SK-N-MC (cell line): ENCODE measurements at regions not wholly inside any gene's neighbourhood (a gene's known extent, or its start where the extent isn't known, plus 50 kb on each side); places are given as distances from the start of the nearest gene placed in this dataset.

Source experiments
- EZH2 ChIP-seq: fragments of 200-600 bp; sonication (generic); IDR thresholded peaks from one replicate; pipeline ENCODE4 v1.6.1; 2017; ENCODE audit warnings: antibody characterized with exemption
- FOXP2 ChIP-seq: optimal IDR thresholded peaks from 2 replicates; pipeline ENCODE3; 2011; ENCODE audit warnings: mild to moderate bottlenecking, moderate library complexity; ENCODE audit not compliant: insufficient read depth; ENCODE audit errors: extremely low read length, control extremely low read depth
- POLR2AphosphoS5 ChIP-seq: IDR thresholded peaks from 2 replicates; pipeline ENCODE4 v1.6.1; 2012; ENCODE audit warnings: mild to moderate bottlenecking, low read depth, low read length, borderline replicate concordance

GRCh38 chr7:145539910-145540309 is 576.7 kb upstream of the CNTNAP2 start:
- TF ChIP-seq POLR2AphosphoS5, result no peak
- TF ChIP-seq EZH2, result no peak
- TF ChIP-seq FOXP2, result no peak
